ENCODE measurements at regions not wholly inside any gene's neighbourhood (a gene's known extent, or its start where the extent isn't known, plus 50 kb on each side); places are given as distances from the start of the nearest gene placed in this dataset.

- TF ChIP-seq CTCF (IDR thresholded peaks at IDR 0.05) (no peak), POLR2AphosphoS5 (IDR thresholded peaks at IDR 0.05) (peak in 1 of 3 donors; percentile 19)
Observed at GRCh38 chr15:67892559-67893377, 52.9 kb upstream of the RNU6-1 start.

Data from breast epithelium (tissue), 3 donors.